HepG2 (cell line): ENCODE measurements at regions not wholly inside any gene's neighbourhood (a gene's known extent, or its start where the extent isn't known, plus 50 kb on each side); places are given as distances from the start of the nearest gene placed in this dataset.

Experiments used
- ATAC-seq: fragments of 200-7000 bp; cut with Tn5 transposase; 3 replicates; pipeline ENCODE4 v1.9.1; 2020; ENCODE audit warnings: mild to moderate bottlenecking, moderate library complexity
- BruUV-seq: library from RNA; stranded (reverse); fragments of 400-500 nt; replicated peaks from 2 replicates; lab custom pipeline; 2021; lab: Mats Ljungman, UMichigan
- CTCF ChIA-PET: fragments of 300-600 bp; formaldehyde crosslinking; extraction: SDS; loops from one replicate; lab custom pipeline; 2021; ENCODE audit warnings: low total read pairs, inconsistent platforms, low intra/inter-chr PET ratio; lab: Yijun Ruan, JAX
- POLR2A ChIA-PET: fragments of 350-600 bp; sonication (Branson Sonifier 250); formaldehyde crosslinking; loops from one replicate; lab custom pipeline; 2020; ENCODE audit warnings: antibody characterized with exemption, inconsistent platforms; lab: Yijun Ruan, JAX
- DNase-seq: peaks from one replicate; pipeline ENCODE4 v3.0.0-alpha.2; 2015; ENCODE audit warnings: low spot score
- FAIRE-seq: peaks from 3 replicates; lab custom pipeline; 2011; peaks lifted over from hg19 to GRCh38; lab: Jason Lieb, UNC
- H2AFZ ChIP-seq: one replicate; pipeline ENCODE4 v1.6.1; 2011; ENCODE audit warnings: low read length, inconsistent platforms
- H3K27ac ChIP-seq: fragments of 300-600 bp; 3 replicates; pipeline ENCODE4 v1.8.0; 2011; ENCODE audit warnings: mixed run types, mild to moderate bottlenecking, mixed read lengths, low read length, inconsistent platforms; ENCODE audit not compliant: insufficient read depth; ENCODE audit errors: extremely low read length
- H3K27me3 ChIP-seq, 2 experiments: fragments of 200-600 bp in 1 of 2; 2 replicates in 1 of 2; 3 replicates in 1 of 2; pipeline versions ENCODE4 v1.6.0 to v1.8.0; 2011; ENCODE audit warnings: low read length in 2 of 2, mild to moderate bottlenecking in 2 of 2, moderate library complexity in 2 of 2, inconsistent platforms in 1 of 2; ENCODE audit not compliant: insufficient read depth in 2 of 2, control insufficient read depth in 1 of 2
- H3K36me3 ChIP-seq, 2 experiments: fragments of 200-600 bp in 1 of 2; replicated peaks in 1 of 2; 2 replicates in 1 of 2; 3 replicates in 1 of 2; pipeline versions ENCODE4 v1.5.1 to v1.8.0; 2011; ENCODE audit warnings: low read length in 2 of 2, inconsistent platforms in 1 of 2; ENCODE audit not compliant: insufficient read depth in 2 of 2, control insufficient read depth in 1 of 2
- H3K4me1 ChIP-seq: 2 replicates; pipeline ENCODE4 v1.5.1; 2012; ENCODE audit warnings: low read length, inconsistent platforms; ENCODE audit not compliant: insufficient read depth
- H3K4me2 ChIP-seq: 2 replicates; pipeline ENCODE4 v1.6.0; 2011; ENCODE audit warnings: low read depth, low read length, inconsistent platforms
- H3K4me3 ChIP-seq, 3 experiments: fragments of 200-600 bp in 1 of 3; sonication (generic), shearing (Covaris generic) in 1 of 3; replicated peaks in 1 of 3; 2 replicates each; pipeline ENCODE4 v1.5.1; 2011 to 2016; ENCODE audit warnings: low read length in 3 of 3, inconsistent platforms in 2 of 3, low read depth in 2 of 3, mild to moderate bottlenecking in 2 of 3, control low read depth in 1 of 3, mixed read lengths in 1 of 3; ENCODE audit not compliant: insufficient read depth in 1 of 3
- H3K79me2 ChIP-seq: one replicate; pipeline ENCODE4 v1.6.1; 2011; ENCODE audit warnings: low read length, inconsistent platforms; ENCODE audit not compliant: insufficient read depth
- H3K9ac ChIP-seq: 2 replicates; pipeline ENCODE4 v1.6.0; 2011; ENCODE audit warnings: mild to moderate bottlenecking, low read depth, low read length, inconsistent platforms; ENCODE audit not compliant: insufficient read depth
- H3K9me3 ChIP-seq: 2 replicates; pipeline ENCODE4 v1.5.1; 2012; ENCODE audit warnings: mild to moderate bottlenecking, low read length
- H4K20me1 ChIP-seq: 2 replicates; pipeline ENCODE4 v1.6.0; 2011; ENCODE audit warnings: inconsistent platforms, mild to moderate bottlenecking, low read length, moderate library complexity; ENCODE audit not compliant: insufficient read depth
- ARID2 ChIP-seq: sonication (generic); formaldehyde crosslinking; IDR thresholded peaks from 2 replicates; pipeline ENCODE4 v1.8.1; 2022; ENCODE audit warnings: mild to moderate bottlenecking, missing genetic modification reagents, borderline replicate concordance
- DBP ChIP-seq: sonication (generic); formaldehyde crosslinking; IDR thresholded peaks from 2 replicates; pipeline ENCODE4 v1.4.0; 2020; ENCODE audit warnings: missing genetic modification reagents; ENCODE audit errors: not compliant biosample characterization
- E2F1 ChIP-seq: sonication (generic); formaldehyde crosslinking; IDR thresholded peaks from 2 replicates; pipeline ENCODE4 v1.5.0; 2020; ENCODE audit warnings: missing genetic modification reagents
- MZF1 ChIP-seq: sonication (generic); formaldehyde crosslinking; IDR thresholded peaks from 2 replicates; pipeline ENCODE4 v1.8.1; 2023; ENCODE audit warnings: mild to moderate bottlenecking, missing genetic modification reagents, borderline replicate concordance
- NFKBIZ ChIP-seq: IDR thresholded peaks from 2 replicates; pipeline ENCODE4 v1.6.1; 2018; ENCODE audit warnings: missing genetic modification reagents, missing compliant biosample characterization
- RCOR2 ChIP-seq: IDR thresholded peaks from 2 replicates; pipeline ENCODE4 v1.6.1; 2016; ENCODE audit warnings: missing biosample characterization, missing genetic modification reagents
- YY1 ChIP-seq: IDR thresholded peaks from 2 replicates; pipeline ENCODE4 v1.6.1; 2011; ENCODE audit warnings: low read length, low read depth, moderate library complexity, mild to moderate bottlenecking; ENCODE audit not compliant: insufficient read depth, insufficient replicate concordance
- ZNF672 ChIP-seq: sonication (generic); formaldehyde crosslinking; IDR thresholded peaks from 2 replicates; pipeline ENCODE4 v1.8.1; 2022; ENCODE audit warnings: missing genetic modification reagents
- ZNF879 ChIP-seq: sonication (generic); formaldehyde crosslinking; IDR thresholded peaks from 2 replicates; pipeline ENCODE4 v1.8.1; 2023; ENCODE audit warnings: missing genetic modification reagents
- WGBS: methylation state at CpG from one replicate; pipeline ENCODE4 v1.1.6; 2017; ENCODE audit warnings: low lambda C conversion rate; 5-methylcytosine and 5-hydroxymethylcytosine counted together
- in situ Hi-C: cut with HindIII; loops from 2 replicates; pipeline ENCODE4 v1.10.0; 2017; ENCODE audit warnings: low pct_unique_long_range_greater_than_20kb; ENCODE audit not compliant: extremely low pct_ligation_motif_present
- intact Hi-C: fragments of 100-400 bp; cut with micrococcal nuclease; formaldehyde crosslinking; loops from one replicate; pipeline ENCODE4 v1.10.0; 2022; ENCODE audit not compliant: unreplicated experiment

DNA sequence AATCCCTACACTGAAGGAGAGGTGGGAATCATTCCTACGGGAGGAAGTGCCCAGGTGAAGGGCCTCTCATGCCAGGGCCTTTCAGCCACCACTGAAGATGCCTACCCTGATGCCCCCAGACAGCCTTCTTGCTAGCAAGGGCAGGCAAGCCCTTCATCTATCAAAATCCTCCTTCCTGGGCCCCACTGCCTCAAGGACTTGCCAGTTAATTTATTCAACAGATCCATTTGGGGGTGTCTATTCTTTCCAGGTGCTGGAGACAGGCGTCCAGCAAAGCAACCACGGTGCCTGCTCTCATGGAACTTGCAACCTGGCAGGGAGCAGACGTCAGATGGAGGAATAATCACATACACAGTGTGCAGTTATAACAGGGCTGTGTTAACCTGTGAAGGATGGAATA is 95.5 kb downstream of the GYPC start:
- Histone ChIP-seq H4K20me1 (no peaks in the 10 kb centered on the region), H2AFZ (no peak overlapping the region), H3K4me1 (no peaks in the 10 kb centered on the region), H3K4me3 (no peak overlapping the region), H3K9ac (no peak overlapping the region), H3K4me2 (no peak overlapping the region), H3K27me3 (peaks cover 2 to 7% of the 10 kb centered on the region in 2 experiments; a peak in 2 of 5 replicates), H3K27ac (no peak overlapping the region), H3K9me3 (no peaks in the 10 kb centered on the region), H3K79me2 (no peaks in the 10 kb centered on the region), H3K36me3 (no peaks in the 10 kb centered on the region)
- POLR2A ChIA-PET, result no interaction called here
- BruUV-seq, result no TSS peak
- CTCF ChIA-PET, result no interaction called here
- intact Hi-C loops (no loop called here), in situ Hi-C loops (loop anchor here (25.0 kb wide), 1 partner anchor 989 kb away; no protein-coding TSS in a partner anchor)
- DNase-seq (no peak), FAIRE-seq (no peak), ATAC-seq (no peak)
- 1% methylated on average over 4 of the region's 4 CpGs for WGBS
- no peak for TF ChIP-seq RCOR2 (CRISPR knock-in tag)
- no peak for TF ChIP-seq ZNF672 (CRISPR knock-in tag)
- no peak for TF ChIP-seq NFKBIZ (CRISPR knock-in tag)
- no peak for TF ChIP-seq YY1
- TF ChIP-seq ZNF879 (CRISPR knock-in tag), result no peak
- no peak for TF ChIP-seq DBP (CRISPR knock-in tag)
- no peak for TF ChIP-seq ARID2
- no peak for TF ChIP-seq MZF1
- no peak for TF ChIP-seq E2F1 (CRISPR knock-in tag)
